Naive thymus-derived CD8-positive, alpha-beta T cell (primary cell): ENCODE measurements at regions not wholly inside any gene's neighbourhood (a gene's known extent, or its start where the extent isn't known, plus 50 kb on each side); places are given as distances from the start of the nearest gene placed in this dataset.

ENCODE experiments used
- ATAC-seq, 2 donors: fragments of 150-1000 bp; cut with Tn5 transposase in 1 of 2; sonication (Bioruptor Pico), chemical (Tn5 transposase) in 1 of 2; 1 replicate in 1 of 2; 2 replicates in 1 of 2; pipeline ENCODE4 v1.10.0; 2021; ENCODE audit warnings: mild to moderate bottlenecking in 2 of 2, moderate library complexity in 2 of 2
- POLR2A ChIA-PET: fragments of 350-600 bp; sonication (Branson Sonifier 250); formaldehyde crosslinking; loops from one replicate; lab custom pipeline; 2021; ENCODE audit warnings: antibody characterized with exemption; lab: Charles Lee
- DNase-seq, 10 donors: peaks; one replicate each; pipeline versions ENCODE4 v3.0.0 to v3.0.0-alpha.2; 2020 to 2022
- H3K27ac Mint-ChIP-seq, 10 donors: one replicate each; pipeline ENCODE4 v1.8.0; 2020 to 2022; ENCODE audit warnings: mild to moderate bottlenecking in 10 of 10, mixed read lengths in 10 of 10, moderate library complexity in 4 of 10, inconsistent platforms in 1 of 10
- H3K27me3 Mint-ChIP-seq, 5 donors: one replicate each; pipeline ENCODE4 v1.8.0; 2021 to 2022; ENCODE audit warnings: mixed read lengths in 5 of 5
- H3K36me3 Mint-ChIP-seq, 3 donors: one replicate each; pipeline ENCODE4 v1.8.0; 2020 to 2022; ENCODE audit warnings: mixed read lengths in 3 of 3, mild to moderate bottlenecking in 2 of 3, inconsistent platforms in 1 of 3
- H3K4me1 Mint-ChIP-seq, 4 donors: one replicate each; pipeline ENCODE4 v1.8.0; 2021 to 2022; ENCODE audit warnings: mixed read lengths in 4 of 4
- H3K4me3 Mint-ChIP-seq, 10 donors: one replicate each; pipeline ENCODE4 v1.8.0; 2020 to 2022; ENCODE audit warnings: mild to moderate bottlenecking in 10 of 10, mixed read lengths in 10 of 10, moderate library complexity in 6 of 10, inconsistent platforms in 1 of 10
- H3K9me3 Mint-ChIP-seq, 9 donors: one replicate each; pipeline ENCODE4 v1.8.0; 2020 to 2022; ENCODE audit warnings: mixed read lengths in 9 of 9, mild to moderate bottlenecking in 3 of 9, inconsistent platforms in 1 of 9, moderate library complexity in 1 of 9

DNA sequence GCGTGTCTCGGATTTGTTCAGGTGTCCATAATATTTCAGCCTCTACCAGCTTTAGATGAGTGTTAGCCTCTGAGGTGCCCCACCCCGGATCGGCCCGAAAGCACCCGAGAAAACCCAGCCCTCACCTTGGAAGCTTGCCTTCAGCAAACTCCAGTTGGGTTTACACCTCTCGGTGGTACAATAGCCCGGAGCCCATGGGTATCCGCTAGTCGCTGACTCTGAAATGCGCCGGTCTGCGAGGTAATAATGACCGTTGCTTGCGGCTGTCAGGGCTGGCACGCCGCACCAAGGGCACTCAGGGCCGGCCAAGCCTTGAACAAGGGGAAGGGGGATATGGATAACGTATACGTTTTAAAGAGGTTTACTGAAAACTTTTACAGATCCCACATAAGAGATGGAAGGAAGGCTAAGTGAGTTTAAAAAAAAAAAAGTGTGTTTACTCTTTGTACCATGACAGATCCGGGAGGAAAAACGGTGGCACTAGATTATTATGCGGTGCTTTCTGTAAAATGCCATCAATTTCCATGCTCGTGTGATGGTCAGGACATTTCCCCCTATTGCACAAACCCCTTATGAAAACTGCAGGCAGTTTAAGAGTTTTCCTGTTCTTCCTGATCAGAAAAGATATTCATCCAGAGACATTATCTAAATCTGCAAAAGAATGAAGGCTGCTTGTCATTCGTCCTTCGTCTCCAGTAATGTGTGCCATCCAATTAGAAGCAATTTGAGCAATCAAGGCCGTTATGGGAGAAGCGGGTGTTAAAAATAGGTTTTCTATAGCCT is 124.2 kb downstream of the TMEM161B start:
- H3K36me3 Mint-ChIP-seq, result peaks cover 3 to 29% (median 14%) of the 10 kb centered on the region in 3 donors

DNA sequence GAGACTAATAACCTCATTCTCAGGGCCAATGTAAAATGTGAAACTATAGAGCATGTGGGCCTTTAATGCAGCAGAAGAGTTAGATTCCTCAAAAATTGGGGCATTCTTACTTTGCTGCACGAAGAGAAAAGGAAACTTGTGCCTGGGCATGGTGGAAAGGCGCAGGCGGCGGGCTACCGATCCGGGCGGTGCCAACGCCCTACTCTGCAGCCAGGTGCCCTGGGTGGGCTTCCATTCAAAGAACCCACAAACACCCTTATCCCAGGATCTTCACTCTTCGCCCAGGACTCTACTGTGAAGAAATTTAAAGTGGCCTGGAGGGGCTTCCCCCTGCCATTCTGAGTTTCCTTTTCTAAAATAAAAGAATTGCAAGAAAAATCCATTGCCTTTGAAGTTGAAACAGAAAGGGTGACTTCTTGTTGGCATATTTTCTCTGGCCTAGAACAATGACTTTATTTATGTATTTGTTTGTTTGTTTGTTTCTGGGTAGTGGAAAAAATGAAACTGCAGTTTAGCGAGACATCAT is 124.9 kb downstream of the TMEM161B start:
- Mint-ChIP-seq H3K27ac (no peak overlapping the region), H3K4me1 (peaks cover 6 to 20% (median 11%) of the 10 kb centered on the region in 4 donors), H3K4me3 (peak overlapping the region in 6 of 10 donors; percentile 6 to 66 (median 54)), H3K36me3 (peaks cover 3 to 29% (median 18%) of the 10 kb centered on the region in 3 donors), H3K9me3 (peaks cover 0 to 21% (median 13%) of the 10 kb centered on the region in 9 donors), H3K27me3 (peaks cover 18 to 32% (median 27%) of the 10 kb centered on the region in 5 donors)
- POLR2A ChIA-PET, result no interaction called here
- DNase-seq, result peak in 1 of 10 donors; percentile 4
- ATAC-seq, result no peak

More for the DNA sequence above, 124.2 kb downstream of the TMEM161B start:
- peaks cover 6 to 20% (median 11%) of the 10 kb centered on the region in 4 donors for H3K4me1 Mint-ChIP-seq
- no peak for DNase-seq
- peak overlapping the region in 8 of 10 donors; percentile 30 to 66 (median 50) for H3K4me3 Mint-ChIP-seq
- peaks cover 19 to 34% (median 24%) of the 10 kb centered on the region in 5 donors for H3K27me3 Mint-ChIP-seq
- no peak for ATAC-seq
- peak overlapping the region in 2 of 10 donors; percentile 38 to 44 for H3K27ac Mint-ChIP-seq
- POLR2A ChIA-PET, result no interaction called here
- H3K9me3 Mint-ChIP-seq, result peaks cover 0 to 22% (median 11%) of the 10 kb centered on the region in 9 donors

DNA sequence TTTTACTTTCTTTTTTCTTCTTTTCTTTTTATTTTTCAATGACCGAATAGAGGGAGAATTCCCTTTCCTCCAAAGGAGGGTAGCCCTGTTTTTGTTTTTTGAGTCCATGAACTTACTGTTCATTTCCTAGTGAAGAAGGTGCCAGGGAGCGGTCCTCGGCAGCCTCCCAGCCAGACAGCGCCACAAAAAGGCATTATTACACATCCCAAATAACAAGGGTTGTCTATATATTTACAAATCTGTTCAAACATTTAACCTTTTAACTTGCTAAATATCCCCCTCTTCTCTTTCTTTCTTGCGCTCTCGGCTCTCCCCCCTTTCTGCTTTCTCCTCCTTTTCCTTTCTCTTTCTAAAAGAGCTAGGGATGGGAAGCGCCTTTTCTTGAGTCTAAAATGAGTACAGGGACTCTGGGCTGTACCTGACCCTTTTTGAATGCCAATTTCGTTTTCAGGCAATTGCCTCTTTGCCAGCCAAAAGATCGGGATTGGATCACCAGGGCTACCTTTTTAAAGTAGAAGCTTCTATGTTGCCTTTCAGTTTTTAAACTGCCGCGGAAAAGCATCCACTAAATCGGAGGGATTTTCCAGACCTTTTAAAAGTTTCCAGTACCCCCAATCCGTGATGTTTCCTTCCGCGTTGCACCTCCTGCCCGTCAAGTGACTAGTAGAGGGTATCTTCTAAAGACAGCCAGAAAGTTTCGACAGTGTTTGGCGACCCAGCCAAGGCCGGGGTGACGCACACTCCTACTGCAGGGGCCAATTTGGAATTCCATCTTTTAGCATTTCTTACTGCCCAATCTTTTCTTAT is 125.6 kb downstream of the TMEM161B start:
- DNase-seq, result no peak
- peak overlapping the region in 1 of 10 donors; percentile 15 for H3K4me3 Mint-ChIP-seq
- peaks cover 6 to 20% (median 11%) of the 10 kb centered on the region in 4 donors for H3K4me1 Mint-ChIP-seq
- no peak for ATAC-seq
- peak overlapping the region in 1 of 10 donors; percentile 12 for H3K27ac Mint-ChIP-seq
- H3K27me3 Mint-ChIP-seq, result peaks cover 15 to 32% (median 26%) of the 10 kb centered on the region in 5 donors
- POLR2A ChIA-PET, result no interaction called here
- peaks cover 0 to 22% (median 13%) of the 10 kb centered on the region in 9 donors for H3K9me3 Mint-ChIP-seq
- H3K36me3 Mint-ChIP-seq, result peaks cover 3 to 29% (median 18%) of the 10 kb centered on the region in 3 donors

DNA sequence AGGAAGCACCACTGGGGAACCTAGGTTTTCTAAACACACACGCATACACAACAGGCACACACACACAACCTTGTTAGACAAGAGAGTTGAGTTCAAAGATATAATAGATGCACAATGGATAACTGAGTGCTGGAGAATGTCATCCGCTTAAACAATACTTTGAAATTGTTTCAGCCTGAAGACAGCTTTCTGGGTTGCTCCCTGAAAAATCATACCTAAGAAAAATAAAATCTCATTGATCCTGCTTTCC is 126.1 kb downstream of the TMEM161B start:
- H3K4me3 Mint-ChIP-seq, result no peak overlapping the region
- H3K27ac Mint-ChIP-seq, result no peak overlapping the region
- peaks cover 0 to 22% (median 11%) of the 10 kb centered on the region in 9 donors for H3K9me3 Mint-ChIP-seq
- DNase-seq (no peak), ATAC-seq (no peak)
- H3K4me1 Mint-ChIP-seq, result peaks cover 6 to 20% (median 11%) of the 10 kb centered on the region in 4 donors
- H3K36me3 Mint-ChIP-seq, result peaks cover 3 to 27% (median 16%) of the 10 kb centered on the region in 3 donors
- POLR2A ChIA-PET, result no interaction called here
- peaks cover 9 to 29% (median 23%) of the 10 kb centered on the region in 5 donors for H3K27me3 Mint-ChIP-seq

DNA sequence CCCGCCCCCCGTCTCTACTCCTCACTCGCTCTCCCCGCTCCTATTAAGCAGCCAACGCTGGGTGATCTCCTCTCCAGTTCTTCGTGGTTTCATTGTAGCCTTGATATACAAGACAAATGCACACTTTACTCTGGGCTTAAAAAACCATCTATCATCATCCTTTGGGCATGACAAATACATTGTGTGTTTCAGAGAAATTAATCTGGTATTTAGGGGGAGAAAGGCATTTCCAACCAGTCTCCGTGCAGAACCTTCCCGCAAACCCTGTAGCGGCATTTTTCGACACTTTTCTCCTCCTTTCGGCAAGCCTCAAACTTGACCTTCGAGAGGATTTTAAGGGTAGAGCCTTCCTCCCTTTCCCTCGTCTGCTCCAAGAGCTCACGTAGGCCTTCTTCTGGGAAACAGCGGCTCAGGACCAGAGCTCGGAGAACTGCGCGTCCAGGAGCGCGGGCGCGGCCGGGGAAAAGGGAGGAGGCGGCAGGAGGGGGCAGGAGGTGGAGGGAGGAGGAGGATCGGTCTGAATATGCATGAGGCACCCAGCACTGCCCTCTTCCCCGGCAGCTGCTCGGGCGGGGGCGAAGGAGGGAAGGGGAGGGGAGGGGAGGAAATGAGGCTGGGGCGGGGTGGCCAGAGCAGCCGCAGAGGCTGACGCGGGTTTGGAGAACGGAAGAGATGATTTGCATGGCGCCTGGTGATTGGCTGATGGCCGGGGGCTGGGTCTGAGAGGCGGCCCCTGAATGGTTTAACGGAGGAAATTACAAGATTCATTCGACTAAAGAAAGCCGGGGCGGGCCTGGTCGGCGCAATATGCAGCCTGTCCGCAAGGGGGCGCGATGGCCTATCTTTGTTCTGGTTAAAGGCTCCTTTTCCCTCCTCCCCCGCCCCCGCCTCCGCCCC is 127.5 kb downstream of the TMEM161B start:
- H3K4me3 Mint-ChIP-seq, result no peak overlapping the region
- ATAC-seq, result peak; percentile 78 to 88
- H3K36me3 Mint-ChIP-seq, result peaks cover 3 to 26% (median 16%) of the 10 kb centered on the region in 3 donors
- no peak overlapping the region for H3K27ac Mint-ChIP-seq
- peaks cover 0 to 22% (median 11%) of the 10 kb centered on the region in 9 donors for H3K9me3 Mint-ChIP-seq
- peak; percentile 43 to 85 (median 68) for DNase-seq
- POLR2A ChIA-PET, result no interaction called here
- H3K4me1 Mint-ChIP-seq, result peaks cover 6 to 20% (median 11%) of the 10 kb centered on the region in 4 donors
- peaks cover 0 to 32% (median 26%) of the 10 kb centered on the region in 5 donors for H3K27me3 Mint-ChIP-seq

DNA sequence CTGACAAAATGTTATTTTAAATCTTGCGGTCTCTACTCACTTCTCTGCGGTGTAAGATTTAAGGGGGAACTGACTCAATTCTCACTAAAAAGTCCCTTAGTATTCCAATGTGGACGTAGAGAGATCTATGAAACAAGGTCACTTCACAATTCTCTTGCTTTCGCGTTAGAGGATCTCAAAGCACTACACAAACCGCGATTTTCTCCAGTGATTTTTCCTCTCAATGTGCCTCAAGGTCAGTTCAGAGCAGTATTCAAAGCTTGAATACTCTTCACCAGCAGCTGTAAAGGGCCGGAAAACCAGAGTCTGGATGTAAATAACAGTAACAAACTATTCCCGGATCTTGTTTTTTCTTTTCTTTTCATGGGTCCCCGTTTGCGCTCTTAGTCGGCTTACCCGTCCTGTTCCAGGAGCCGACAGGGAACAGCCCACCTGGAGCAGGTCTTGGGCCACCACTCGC is 128.2 kb downstream of the TMEM161B start:
- peaks cover 0 to 25% (median 19%) of the 10 kb centered on the region in 5 donors for H3K27me3 Mint-ChIP-seq
- POLR2A ChIA-PET, result no interaction called here
- peaks cover 0 to 17% (median 10%) of the 10 kb centered on the region in 9 donors for H3K9me3 Mint-ChIP-seq
- H3K36me3 Mint-ChIP-seq, result peaks cover 3 to 22% (median 16%) of the 10 kb centered on the region in 3 donors
- H3K4me1 Mint-ChIP-seq, result peaks cover 3 to 14% (median 5%) of the 10 kb centered on the region in 4 donors
- DNase-seq (peak in 1 of 10 donors; percentile 1), ATAC-seq (no peak)
- no peak overlapping the region for H3K4me3 Mint-ChIP-seq
- no peak overlapping the region for H3K27ac Mint-ChIP-seq

DNA sequence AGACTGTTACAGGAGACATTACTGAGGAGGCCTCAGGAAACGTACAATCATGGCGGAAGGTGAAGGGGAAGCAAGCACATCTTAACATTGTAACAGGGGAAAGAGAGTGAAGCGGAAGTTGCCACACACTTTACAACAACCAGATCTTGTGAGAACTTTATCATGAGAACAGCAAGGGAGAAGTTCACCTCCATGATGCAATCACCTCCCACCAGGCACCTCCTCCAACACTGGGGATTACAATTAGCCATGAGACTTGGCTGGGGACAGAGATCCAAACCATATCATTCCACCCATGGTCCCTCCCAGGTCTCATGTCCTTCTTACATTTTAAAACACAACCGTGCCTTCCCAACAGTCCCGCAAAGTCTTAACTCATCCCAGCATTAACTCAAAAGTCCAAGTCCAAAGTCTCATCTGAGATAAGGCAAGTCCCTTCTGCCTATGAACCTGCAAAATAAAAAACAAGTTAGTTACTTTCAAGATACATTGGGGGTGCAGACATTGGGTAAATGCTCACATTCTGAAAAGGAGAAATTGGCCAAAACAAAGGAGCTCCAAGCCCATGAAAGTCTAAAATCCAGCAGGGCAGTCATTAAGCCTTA is 138.3 kb downstream of the TMEM161B start:
- ATAC-seq, result no peak
- Mint-ChIP-seq H3K4me3 (no peak overlapping the region), H3K27me3 (peaks cover 14 to 55% (median 29%) of the 10 kb centered on the region in 5 donors), H3K9me3 (peaks cover 0 to 22% (median 5%) of the 10 kb centered on the region in 9 donors), H3K36me3 (peaks cover 0 to 12% (median 2%) of the 10 kb centered on the region in 3 donors), H3K4me1 (no peaks in the 10 kb centered on the region), H3K27ac (no peak overlapping the region)
- DNase-seq, result no peak
- POLR2A ChIA-PET, result no interaction called here

DNA sequence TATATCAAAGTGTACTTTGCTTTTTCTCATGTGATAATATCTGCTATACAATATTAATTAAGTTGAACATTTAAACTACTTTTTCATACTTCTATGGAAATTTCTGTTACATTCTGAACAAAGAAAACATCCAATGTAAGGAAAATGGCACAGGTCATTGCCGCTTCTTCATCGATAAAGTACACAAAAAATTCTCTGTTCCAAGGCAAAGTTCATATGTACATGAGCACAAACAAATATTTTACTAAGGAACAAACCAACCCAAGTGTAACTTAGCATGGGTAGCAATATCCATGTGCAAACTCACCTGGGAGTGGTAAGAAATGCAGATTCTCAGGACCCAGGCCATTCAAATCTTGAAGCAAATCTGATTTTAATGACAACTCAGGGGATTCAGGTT is 139.8 kb downstream of the TMEM161B start:
- ATAC-seq, result no peak
- POLR2A ChIA-PET, result no interaction called here
- H3K27me3 Mint-ChIP-seq, result peaks cover 16 to 40% (median 27%) of the 10 kb centered on the region in 5 donors

DNA sequence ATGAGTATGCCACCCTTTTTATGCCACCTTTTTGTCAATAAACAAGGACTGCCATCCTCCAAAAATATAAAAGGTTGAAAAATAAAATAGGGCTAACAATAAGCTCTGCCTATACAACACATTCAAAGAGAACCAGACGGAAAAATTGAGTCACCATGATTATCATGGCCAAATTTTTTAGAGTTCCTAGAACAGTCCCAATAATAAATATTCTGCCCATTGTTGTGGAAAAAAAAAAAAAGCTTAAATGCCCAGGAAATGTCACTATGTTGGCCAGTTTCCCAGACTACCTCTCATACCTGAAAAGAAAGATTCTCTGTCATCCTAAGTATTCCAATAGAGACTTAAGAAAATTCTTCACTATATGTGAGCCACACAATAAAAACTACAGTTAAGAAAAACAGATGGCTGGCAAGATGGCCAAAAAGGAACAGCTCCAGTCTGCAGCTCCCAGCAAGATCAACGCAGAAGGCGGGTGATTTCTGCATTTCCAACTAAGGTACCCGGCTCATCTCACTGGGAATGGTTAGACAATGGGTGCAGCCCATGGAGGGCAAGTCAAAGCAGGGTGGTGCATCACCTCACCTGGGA is 149.0 kb downstream of the TMEM161B start:
- H3K27ac Mint-ChIP-seq, result no peak overlapping the region
- peaks cover 12 to 52% (median 29%) of the 10 kb centered on the region in 5 donors for H3K27me3 Mint-ChIP-seq
- ATAC-seq (no peak), DNase-seq (no peak)
- no peaks in the 10 kb centered on the region for H3K4me1 Mint-ChIP-seq
- H3K9me3 Mint-ChIP-seq, result peaks cover 0 to 40% (median 15%) of the 10 kb centered on the region in 9 donors
- no peak overlapping the region for H3K4me3 Mint-ChIP-seq
- H3K36me3 Mint-ChIP-seq, result peaks cover 0 to 7% (median 2%) of the 10 kb centered on the region in 3 donors
- POLR2A ChIA-PET, result no interaction called here

More for the DNA sequence above, 139.8 kb downstream of the TMEM161B start:
- Mint-ChIP-seq H3K4me3 (no peak overlapping the region), H3K4me1 (no peaks in the 10 kb centered on the region), H3K27ac (no peak overlapping the region), H3K9me3 (peaks cover 5 to 34% (median 16%) of the 10 kb centered on the region in 9 donors), H3K36me3 (peaks cover 2 to 25% (median 2%) of the 10 kb centered on the region in 3 donors)
- DNase-seq, result no peak

DNA sequence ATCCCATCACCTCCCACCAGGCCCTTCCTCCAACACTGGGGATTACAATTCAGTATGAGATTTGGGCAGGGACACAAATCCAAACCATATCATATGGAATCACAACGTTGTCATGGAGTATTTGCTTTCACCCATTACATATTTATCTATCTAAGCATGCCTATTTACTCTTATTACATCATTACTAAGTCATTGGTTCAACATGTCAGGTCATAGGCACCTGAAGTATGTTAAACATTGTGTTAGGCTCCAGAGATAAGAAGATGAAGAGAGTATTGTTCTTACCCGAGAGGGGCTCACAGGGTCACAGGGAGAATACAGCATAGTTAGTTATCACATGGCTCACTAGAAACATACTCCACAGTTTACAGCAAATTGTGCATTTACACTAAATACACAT is 150.5 kb downstream of the TMEM161B start:
- POLR2A ChIA-PET, result no interaction called here
- no peak for DNase-seq
- Mint-ChIP-seq H3K4me1 (no peaks in the 10 kb centered on the region), H3K36me3 (no peaks in the 10 kb centered on the region), H3K4me3 (no peak overlapping the region), H3K9me3 (peaks cover 0 to 26% (median 6%) of the 10 kb centered on the region in 9 donors), H3K27ac (no peak overlapping the region), H3K27me3 (peaks cover 11 to 50% (median 24%) of the 10 kb centered on the region in 5 donors)
- no peak for ATAC-seq

DNA sequence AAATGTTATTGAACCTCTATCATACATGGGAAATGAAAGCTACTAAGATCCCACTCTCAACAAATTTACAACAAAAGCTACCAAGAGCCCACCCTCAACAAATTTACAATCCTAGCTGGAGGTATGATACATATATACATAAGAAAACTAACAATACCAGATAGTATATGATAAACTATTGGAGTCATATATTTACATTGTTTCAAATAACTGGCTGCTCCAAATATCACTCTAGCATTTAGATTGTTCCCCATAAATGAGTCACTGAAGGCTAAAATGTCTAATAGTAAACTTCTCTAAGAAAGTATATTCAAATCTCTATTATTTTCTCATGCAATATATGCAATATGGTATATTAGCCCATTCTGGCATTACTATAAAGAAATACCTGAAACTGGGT is 151.1 kb downstream of the TMEM161B start:
- no peaks in the 10 kb centered on the region for H3K36me3 Mint-ChIP-seq
- no peak overlapping the region for H3K27ac Mint-ChIP-seq

More for the DNA sequence above, 151.1 kb downstream of the TMEM161B start:
- POLR2A ChIA-PET, result no interaction called here
- ATAC-seq, result no peak
- no peak for DNase-seq
- no peaks in the 10 kb centered on the region for H3K4me1 Mint-ChIP-seq
- H3K27me3 Mint-ChIP-seq, result peaks cover 11 to 44% (median 22%) of the 10 kb centered on the region in 5 donors
- H3K9me3 Mint-ChIP-seq, result peaks cover 0 to 20% (median 6%) of the 10 kb centered on the region in 9 donors
- no peak overlapping the region for H3K4me3 Mint-ChIP-seq
